ENCODE measurements at regions not wholly inside any gene's neighbourhood (a gene's known extent, or its start where the extent isn't known, plus 50 kb on each side); places are given as distances from the start of the nearest gene placed in this dataset.

GRCh38 chr5:25436452-25436851, 791.7 kb upstream of the CDH10 start:
- TF ChIP-seq POLR2AphosphoS5 (IDR thresholded peaks at IDR 0.05; ENCODE audit: low read depth, low read length): no peak
- no peak for TF ChIP-seq POLR2A (IDR thresholded peaks at IDR 0.05; ENCODE audit: low read depth, low read length)
